HL-60 (cell line): ENCODE measurements at regions not wholly inside any gene's neighbourhood (a gene's known extent, or its start where the extent isn't known, plus 50 kb on each side); places are given as distances from the start of the nearest gene placed in this dataset.

Experiments
- DNase-seq, 2 experiments: peaks; one replicate each; pipeline ENCODE4 v3.0.0-alpha.2; 2010 to 2020; ENCODE audit warnings: low read depth in 1 of 2, low spot score in 1 of 2
- H3K27ac ChIP-seq: fragments of 250-450 bp; sonication (Bioruptor Pico); replicated peaks from 2 replicates; pipeline ENCODE4 v1.5.1; 2020; ENCODE audit warnings: mild to moderate bottlenecking, moderate library complexity
- H3K27me3 ChIP-seq: fragments of 250-450 bp; sonication (Bioruptor Pico); 2 replicates; pipeline ENCODE4 v1.5.1; 2021; ENCODE audit warnings: mild to moderate bottlenecking, moderate library complexity; ENCODE audit not compliant: insufficient read depth, poor library complexity, severe bottlenecking
- H3K4me3 ChIP-seq: replicated peaks from 2 replicates; pipeline ENCODE4 v1.5.1; 2011; ENCODE audit warnings: mild to moderate bottlenecking, control low read depth, low read length; ENCODE audit not compliant: insufficient read depth
- GABPA ChIP-seq: IDR thresholded peaks from 2 replicates; pipeline ENCODE4 v1.6.1; 2012; ENCODE audit warnings: low read depth
- POLR2AphosphoS5 ChIP-seq: IDR thresholded peaks from 2 replicates; pipeline ENCODE4 v1.6.1; 2012; ENCODE audit warnings: low read depth
- SPI1 ChIP-seq: IDR thresholded peaks from 2 replicates; pipeline ENCODE4 v1.6.1; 2012; ENCODE audit warnings: low read depth, mild to moderate bottlenecking, borderline replicate concordance
- TF ChIP-seq, protein P1 (sequence below): IDR thresholded peaks from one replicate; pipeline ENCODE4 v1.5.1; 2011; ENCODE audit warnings: low read length, control low read depth, inconsistent platforms; ENCODE audit not compliant: insufficient read depth
- TF ChIP-seq, protein P2 (sequence below): IDR thresholded peaks from 2 replicates; pipeline ENCODE4 v1.6.1; 2012; ENCODE audit warnings: low read depth; ENCODE audit not compliant: insufficient replicate concordance

DNA sequence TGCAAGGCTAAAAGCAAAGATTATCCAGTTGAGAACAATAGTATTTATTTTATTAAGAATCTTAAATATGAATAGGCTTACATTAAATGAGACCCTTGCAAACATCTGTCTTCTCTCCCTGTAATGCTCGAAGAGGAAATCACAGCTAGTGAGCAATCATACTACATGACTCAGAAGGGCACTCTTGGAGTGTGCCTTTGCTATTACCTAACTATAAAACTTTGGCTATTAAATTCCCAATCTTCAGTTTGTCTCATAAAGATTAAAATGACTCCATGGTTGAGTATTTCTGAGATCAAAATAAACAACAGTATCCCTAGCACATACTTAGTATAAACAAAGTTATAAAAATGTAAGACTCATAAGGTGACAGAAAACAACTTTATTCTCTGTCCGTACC lies 296.9 kb downstream of the KCNJ3 start:
- H3K4me3 ChIP-seq: no peak overlapping the region
- H3K27me3 ChIP-seq: no peaks in the 10 kb centered on the region
- DNase-seq: no peak
- TF ChIP-seq, protein P1, sequence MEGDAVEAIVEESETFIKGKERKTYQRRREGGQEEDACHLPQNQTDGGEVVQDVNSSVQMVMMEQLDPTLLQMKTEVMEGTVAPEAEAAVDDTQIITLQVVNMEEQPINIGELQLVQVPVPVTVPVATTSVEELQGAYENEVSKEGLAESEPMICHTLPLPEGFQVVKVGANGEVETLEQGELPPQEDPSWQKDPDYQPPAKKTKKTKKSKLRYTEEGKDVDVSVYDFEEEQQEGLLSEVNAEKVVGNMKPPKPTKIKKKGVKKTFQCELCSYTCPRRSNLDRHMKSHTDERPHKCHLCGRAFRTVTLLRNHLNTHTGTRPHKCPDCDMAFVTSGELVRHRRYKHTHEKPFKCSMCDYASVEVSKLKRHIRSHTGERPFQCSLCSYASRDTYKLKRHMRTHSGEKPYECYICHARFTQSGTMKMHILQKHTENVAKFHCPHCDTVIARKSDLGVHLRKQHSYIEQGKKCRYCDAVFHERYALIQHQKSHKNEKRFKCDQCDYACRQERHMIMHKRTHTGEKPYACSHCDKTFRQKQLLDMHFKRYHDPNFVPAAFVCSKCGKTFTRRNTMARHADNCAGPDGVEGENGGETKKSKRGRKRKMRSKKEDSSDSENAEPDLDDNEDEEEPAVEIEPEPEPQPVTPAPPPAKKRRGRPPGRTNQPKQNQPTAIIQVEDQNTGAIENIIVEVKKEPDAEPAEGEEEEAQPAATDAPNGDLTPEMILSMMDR: no peak
- TF ChIP-seq, protein P2, sequence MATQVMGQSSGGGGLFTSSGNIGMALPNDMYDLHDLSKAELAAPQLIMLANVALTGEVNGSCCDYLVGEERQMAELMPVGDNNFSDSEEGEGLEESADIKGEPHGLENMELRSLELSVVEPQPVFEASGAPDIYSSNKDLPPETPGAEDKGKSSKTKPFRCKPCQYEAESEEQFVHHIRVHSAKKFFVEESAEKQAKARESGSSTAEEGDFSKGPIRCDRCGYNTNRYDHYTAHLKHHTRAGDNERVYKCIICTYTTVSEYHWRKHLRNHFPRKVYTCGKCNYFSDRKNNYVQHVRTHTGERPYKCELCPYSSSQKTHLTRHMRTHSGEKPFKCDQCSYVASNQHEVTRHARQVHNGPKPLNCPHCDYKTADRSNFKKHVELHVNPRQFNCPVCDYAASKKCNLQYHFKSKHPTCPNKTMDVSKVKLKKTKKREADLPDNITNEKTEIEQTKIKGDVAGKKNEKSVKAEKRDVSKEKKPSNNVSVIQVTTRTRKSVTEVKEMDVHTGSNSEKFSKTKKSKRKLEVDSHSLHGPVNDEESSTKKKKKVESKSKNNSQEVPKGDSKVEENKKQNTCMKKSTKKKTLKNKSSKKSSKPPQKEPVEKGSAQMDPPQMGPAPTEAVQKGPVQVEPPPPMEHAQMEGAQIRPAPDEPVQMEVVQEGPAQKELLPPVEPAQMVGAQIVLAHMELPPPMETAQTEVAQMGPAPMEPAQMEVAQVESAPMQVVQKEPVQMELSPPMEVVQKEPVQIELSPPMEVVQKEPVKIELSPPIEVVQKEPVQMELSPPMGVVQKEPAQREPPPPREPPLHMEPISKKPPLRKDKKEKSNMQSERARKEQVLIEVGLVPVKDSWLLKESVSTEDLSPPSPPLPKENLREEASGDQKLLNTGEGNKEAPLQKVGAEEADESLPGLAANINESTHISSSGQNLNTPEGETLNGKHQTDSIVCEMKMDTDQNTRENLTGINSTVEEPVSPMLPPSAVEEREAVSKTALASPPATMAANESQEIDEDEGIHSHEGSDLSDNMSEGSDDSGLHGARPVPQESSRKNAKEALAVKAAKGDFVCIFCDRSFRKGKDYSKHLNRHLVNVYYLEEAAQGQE: no peak
- no peak overlapping the region for H3K27ac ChIP-seq

DNA sequence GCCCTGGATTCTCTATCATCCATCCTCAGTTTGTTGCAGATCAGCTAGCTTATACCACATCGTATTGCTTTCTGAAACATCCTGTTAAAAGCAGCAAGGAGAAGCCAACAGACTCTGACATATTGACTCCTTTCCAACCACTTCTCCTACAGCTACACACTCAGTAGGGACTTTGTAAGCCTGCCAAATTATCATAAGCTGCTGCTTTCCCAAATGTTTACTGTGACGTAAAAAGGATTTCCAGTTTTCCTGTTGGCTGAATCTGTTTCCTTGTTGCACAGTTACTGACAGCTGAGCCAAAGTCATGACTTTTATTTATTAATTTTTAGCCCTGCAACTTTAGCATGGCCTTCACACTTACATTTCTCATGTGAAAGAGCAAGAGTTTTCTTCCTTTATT lies 294.3 kb downstream of the KCNJ3 start:
- H3K4me3 ChIP-seq: no peak overlapping the region
- no peak overlapping the region for H3K27ac ChIP-seq
- no peak for DNase-seq
- TF ChIP-seq, protein P2: no peak
- TF ChIP-seq POLR2AphosphoS5: no peak
- TF ChIP-seq, protein P1: no peak
- no peak for TF ChIP-seq SPI1
- no peak for TF ChIP-seq GABPA
- H3K27me3 ChIP-seq: no peaks in the 10 kb centered on the region

DNA sequence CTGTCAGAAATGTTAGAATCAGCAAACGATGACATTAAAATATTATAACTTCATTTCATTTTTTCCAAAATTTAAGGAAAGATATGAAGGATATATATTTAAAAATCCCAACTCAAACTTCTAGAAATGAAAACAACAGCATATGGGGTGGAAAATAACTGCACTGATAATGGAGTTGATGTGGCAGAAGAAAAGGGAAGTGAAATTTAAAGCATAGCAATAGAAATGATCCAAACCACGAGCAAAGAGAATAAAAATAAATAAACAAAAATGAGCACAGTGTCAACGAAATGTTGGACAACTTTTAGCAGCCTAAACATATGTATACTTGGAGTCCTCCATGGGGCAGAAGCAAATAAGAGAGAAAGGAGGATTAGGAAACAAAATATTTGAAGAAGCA lies 280.2 kb downstream of the KCNJ3 start:
- TF ChIP-seq SPI1: no peak; the same call in 1 of the 2 replicates
- no peak for TF ChIP-seq GABPA
- TF ChIP-seq POLR2AphosphoS5: no peak

DNA sequence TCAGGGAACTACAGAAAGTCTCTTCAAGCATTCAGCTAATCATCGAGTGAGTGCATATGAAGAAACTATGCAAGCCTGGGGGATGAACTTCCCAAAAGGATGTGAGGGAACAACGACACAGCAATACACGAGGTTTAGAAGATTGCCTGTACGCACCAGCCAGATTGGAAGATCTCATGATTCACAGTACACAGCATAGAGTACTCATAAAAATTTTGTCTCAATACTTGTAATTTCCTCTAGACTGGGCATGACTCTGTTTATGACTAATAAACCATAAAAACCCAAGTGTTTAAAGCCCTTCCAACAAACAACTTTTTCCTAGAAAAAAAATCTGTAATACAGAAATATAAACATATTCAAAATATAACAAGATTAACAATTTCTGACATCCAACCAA lies 279.7 kb downstream of the KCNJ3 start:
- Histone ChIP-seq H3K27ac (no peak overlapping the region), H3K27me3 (no peaks in the 10 kb centered on the region), H3K4me3 (no peak overlapping the region)
- TF ChIP-seq POLR2AphosphoS5 (no peak), GABPA (no peak), SPI1 (no peak)
- TF ChIP-seq, protein P1: no peak
- TF ChIP-seq, protein P2: no peak
- DNase-seq: no peak

More for the DNA sequence above, 280.2 kb downstream of the KCNJ3 start:
- Histone ChIP-seq H3K27me3 (no peaks in the 10 kb centered on the region), H3K4me3 (no peak overlapping the region), H3K27ac (no peak overlapping the region)
- no peak for DNase-seq
